ENCODE measurements at regions not wholly inside any gene's neighbourhood (a gene's known extent, or its start where the extent isn't known, plus 50 kb on each side); places are given as distances from the start of the nearest gene placed in this dataset.

DNA sequence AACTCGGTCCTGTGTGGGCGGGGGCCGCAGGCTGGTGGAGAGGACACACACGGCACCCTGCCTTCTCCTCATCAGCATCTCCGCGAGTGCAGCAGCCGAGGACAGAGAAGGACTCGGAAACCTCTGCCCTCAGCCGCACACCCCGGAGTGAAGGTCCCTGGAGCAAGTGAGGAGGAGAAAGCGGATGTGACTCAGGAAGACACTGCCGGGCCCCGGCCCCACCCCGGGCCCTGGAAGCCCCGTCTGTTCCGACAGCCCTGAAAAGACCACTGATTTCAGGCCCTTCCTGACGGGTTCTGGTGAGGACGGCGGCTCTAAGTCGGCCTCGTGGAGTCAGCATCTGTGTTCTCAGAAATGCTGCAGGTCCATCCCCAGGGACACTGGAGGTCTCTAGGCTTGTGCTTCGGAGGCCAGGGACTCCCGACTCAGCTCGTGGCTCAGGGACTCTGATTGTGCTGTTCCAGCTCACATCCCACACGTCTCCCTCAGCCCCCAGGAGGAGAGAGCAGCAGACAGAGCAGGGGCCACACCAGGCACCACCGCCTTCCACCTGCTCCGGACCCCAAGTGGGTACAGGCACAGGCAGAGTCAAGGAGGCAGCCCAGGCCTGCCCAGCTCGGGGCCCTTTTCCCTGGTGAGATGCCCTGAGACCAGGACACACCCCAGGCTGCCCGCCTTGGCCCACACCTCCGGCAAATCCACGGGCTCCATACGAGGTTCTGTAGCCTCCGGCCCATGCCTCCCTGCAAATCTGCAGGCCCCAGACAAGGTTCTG lies 134.5 kb upstream of the NKX1-1 start:
- DNase-seq, result no peak
- Histone ChIP-seq H3K27me3 (no peaks in the 10 kb centered on the region), H3K27ac (no peak overlapping the region), H3K36me3 (no peaks in the 10 kb centered on the region), H3K9me3 (no peaks in the 10 kb centered on the region), H3K4me1 (no peaks in the 10 kb centered on the region), H3K4me3 (no peak overlapping the region)
- intact Hi-C loops (cut with DNase I; ENCODE audit: low total_unique reads), result no loop called here
- TF ChIP-seq POLR2A (IDR thresholded peaks at IDR 0.05), result no peak
- TF ChIP-seq, protein P1, sequence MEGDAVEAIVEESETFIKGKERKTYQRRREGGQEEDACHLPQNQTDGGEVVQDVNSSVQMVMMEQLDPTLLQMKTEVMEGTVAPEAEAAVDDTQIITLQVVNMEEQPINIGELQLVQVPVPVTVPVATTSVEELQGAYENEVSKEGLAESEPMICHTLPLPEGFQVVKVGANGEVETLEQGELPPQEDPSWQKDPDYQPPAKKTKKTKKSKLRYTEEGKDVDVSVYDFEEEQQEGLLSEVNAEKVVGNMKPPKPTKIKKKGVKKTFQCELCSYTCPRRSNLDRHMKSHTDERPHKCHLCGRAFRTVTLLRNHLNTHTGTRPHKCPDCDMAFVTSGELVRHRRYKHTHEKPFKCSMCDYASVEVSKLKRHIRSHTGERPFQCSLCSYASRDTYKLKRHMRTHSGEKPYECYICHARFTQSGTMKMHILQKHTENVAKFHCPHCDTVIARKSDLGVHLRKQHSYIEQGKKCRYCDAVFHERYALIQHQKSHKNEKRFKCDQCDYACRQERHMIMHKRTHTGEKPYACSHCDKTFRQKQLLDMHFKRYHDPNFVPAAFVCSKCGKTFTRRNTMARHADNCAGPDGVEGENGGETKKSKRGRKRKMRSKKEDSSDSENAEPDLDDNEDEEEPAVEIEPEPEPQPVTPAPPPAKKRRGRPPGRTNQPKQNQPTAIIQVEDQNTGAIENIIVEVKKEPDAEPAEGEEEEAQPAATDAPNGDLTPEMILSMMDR (IDR thresholded peaks at IDR 0.05), result no peak

DNA sequence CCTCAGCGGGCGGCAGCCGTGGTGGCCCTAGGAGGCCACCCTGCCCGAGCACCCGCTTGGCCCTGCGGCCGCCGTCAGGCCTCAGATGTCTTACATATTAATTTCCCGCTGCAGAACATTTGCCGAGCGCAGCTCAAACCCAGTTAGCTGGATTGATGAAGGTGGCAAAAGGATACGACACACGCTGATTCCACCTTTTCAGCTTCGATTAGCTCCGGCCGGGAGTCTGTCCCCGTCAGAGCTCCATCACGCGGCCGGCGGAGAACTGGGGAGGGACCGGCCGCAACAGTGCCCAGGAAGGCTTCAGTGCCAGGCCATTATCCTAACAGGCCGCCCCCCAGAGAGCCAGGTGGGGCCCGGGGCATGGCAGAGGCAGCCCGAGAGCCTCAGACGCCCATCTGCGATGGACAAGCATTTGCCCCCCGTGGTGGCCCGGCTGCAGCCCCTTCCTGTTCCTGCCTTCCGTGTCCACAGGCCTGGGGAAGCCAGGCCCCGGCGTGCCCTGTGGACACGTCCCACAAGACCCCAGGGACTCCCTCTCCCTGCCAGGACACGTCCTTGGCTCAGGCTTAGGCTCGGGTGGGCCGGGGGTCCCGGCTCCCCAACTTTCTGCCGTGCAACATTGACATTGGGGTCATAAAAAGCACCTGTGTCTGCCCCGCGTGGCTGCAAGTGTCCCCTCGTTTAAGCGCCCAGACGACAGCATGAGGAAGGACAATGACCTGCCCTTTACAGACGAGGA lies 133.8 kb upstream of the NKX1-1 start:
- Histone ChIP-seq H3K36me3 (no peaks in the 10 kb centered on the region), H3K4me1 (no peaks in the 10 kb centered on the region), H3K27ac (no peak overlapping the region), H3K9me3 (no peaks in the 10 kb centered on the region), H3K4me3 (no peak overlapping the region), H3K27me3 (no peaks in the 10 kb centered on the region)
- intact Hi-C loops (cut with DNase I; ENCODE audit: low total_unique reads), result no loop called here
- no peak for TF ChIP-seq POLR2A (IDR thresholded peaks at IDR 0.05)
- TF ChIP-seq, protein P1 (IDR thresholded peaks at IDR 0.05), result no peak
- DNase-seq, result no peak

- TF ChIP-seq POLR2A (IDR thresholded peaks at IDR 0.05), result no peak
- TF ChIP-seq, protein P1 (IDR thresholded peaks at IDR 0.05), result no peak
- Histone ChIP-seq H3K27ac (no peak overlapping the region), H3K4me1 (no peaks in the 10 kb centered on the region), H3K9me3 (no peaks in the 10 kb centered on the region), H3K4me3 (no peak overlapping the region), H3K27me3 (no peaks in the 10 kb centered on the region), H3K36me3 (no peaks in the 10 kb centered on the region)
- DNase-seq, result no peak
- intact Hi-C loops (cut with DNase I; ENCODE audit: low total_unique reads), result no loop called here
Observed at GRCh38 chr4:1538941-1539772, 132.9 kb upstream of the NKX1-1 start.

- TF ChIP-seq, protein P1 (IDR thresholded peaks at IDR 0.05), result no peak
- no peak for TF ChIP-seq POLR2A (IDR thresholded peaks at IDR 0.05)
- intact Hi-C loops (cut with DNase I; ENCODE audit: low total_unique reads), result no loop called here
- Histone ChIP-seq H3K4me3 (no peak overlapping the region), H3K27me3 (no peaks in the 10 kb centered on the region), H3K9me3 (no peaks in the 10 kb centered on the region), H3K36me3 (no peaks in the 10 kb centered on the region), H3K4me1 (no peaks in the 10 kb centered on the region), H3K27ac (no peak overlapping the region)
- no peak for DNase-seq
Observed at GRCh38 chr4:1538096-1538410, 131.8 kb upstream of the NKX1-1 start.

All from uterus (tissue), 3 donors.